ENCODE measurements at regions not wholly inside any gene's neighbourhood (a gene's known extent, or its start where the extent isn't known, plus 50 kb on each side); places are given as distances from the start of the nearest gene placed in this dataset.

GRCh38 chr16:61412562-61412961 lies 623.7 kb downstream of the CDH8 start:
- no peak overlapping the region for H3K4me2 ChIP-seq (ENCODE audit: unreplicated experiment)
- no peak for DNase-seq
- H3K4me3 ChIP-seq = no peak overlapping the region
- no peaks in the 10 kb centered on the region for H3K9me3 ChIP-seq (ENCODE audit: low read depth)
- in situ Hi-C loops (cut with MboI) = no loop called here
- no peaks in the 10 kb centered on the region for H3K4me1 ChIP-seq (ENCODE audit: insufficient read depth)
- no peak overlapping the region for H3K9ac ChIP-seq
- no peaks in the 10 kb centered on the region for H3K9me2 ChIP-seq (ENCODE audit: insufficient read depth)
- no peaks in the 10 kb centered on the region for H3F3A ChIP-seq (ENCODE audit: insufficient read depth)
- no peaks in the 10 kb centered on the region for H3K27me3 ChIP-seq (replicated peaks; ENCODE audit: insufficient read depth)
- no peak overlapping the region for H2AFZ ChIP-seq
- no peaks in the 10 kb centered on the region for H4K20me1 ChIP-seq (ENCODE audit: insufficient read depth)
- TF ChIP-seq EZH2phosphoT487 (IDR thresholded peaks at IDR 0.05; ENCODE audit: insufficient read depth, low read depth) (no peak), EZH2 (IDR thresholded peaks at IDR 0.05; ENCODE audit: insufficient read depth, poor library complexity, severe bottlenecking) (no peak)
- H3K79me2 ChIP-seq (ENCODE audit: insufficient read depth) = no peaks in the 10 kb centered on the region
- H3K27ac ChIP-seq = no peak overlapping the region
- H3K36me3 ChIP-seq (ENCODE audit: low read depth) = no peaks in the 10 kb centered on the region
- 26 to 39% methylated on average over 4 of the region's 4 CpGs for WGBS, 2 experiments (ENCODE audit: low coverage in 1 of 2, low lambda C conversion rate in 2 of 2, missing lambda C conversion rate in 2 of 2)

- H2AFZ ChIP-seq = no peak overlapping the region
- H3K4me1 ChIP-seq (ENCODE audit: insufficient read depth) = no peaks in the 10 kb centered on the region
- no peaks in the 10 kb centered on the region for H3F3A ChIP-seq (ENCODE audit: insufficient read depth)
- H3K9ac ChIP-seq = no peak overlapping the region
- H4K20me1 ChIP-seq (ENCODE audit: insufficient read depth) = no peaks in the 10 kb centered on the region
- in situ Hi-C loops (cut with MboI) = no loop called here
- no peak for DNase-seq
- TF ChIP-seq EZH2phosphoT487 (IDR thresholded peaks at IDR 0.05; ENCODE audit: insufficient read depth, low read depth) = no peak
- no peak for TF ChIP-seq EZH2 (IDR thresholded peaks at IDR 0.05; ENCODE audit: insufficient read depth, poor library complexity, severe bottlenecking)
- H3K27me3 ChIP-seq (replicated peaks; ENCODE audit: insufficient read depth) = no peaks in the 10 kb centered on the region
- H3K9me3 ChIP-seq (ENCODE audit: low read depth) = no peaks in the 10 kb centered on the region
- no peak overlapping the region for H3K4me3 ChIP-seq
- H3K4me2 ChIP-seq (ENCODE audit: unreplicated experiment) = no peak overlapping the region
- no peaks in the 10 kb centered on the region for H3K9me2 ChIP-seq (ENCODE audit: insufficient read depth)
- no peaks in the 10 kb centered on the region for H3K79me2 ChIP-seq (ENCODE audit: insufficient read depth)
- H3K27ac ChIP-seq = no peak overlapping the region
- H3K36me3 ChIP-seq (ENCODE audit: low read depth) = no peaks in the 10 kb centered on the region
These were observed 626.6 kb downstream of the CDH8 start for GRCh38 chr16:61409604-61410003.

GRCh38 chr16:61403386-61403785 lies 632.9 kb downstream of the CDH8 start:
- no peaks in the 10 kb centered on the region for H3K79me2 ChIP-seq (ENCODE audit: insufficient read depth)
- no peak for DNase-seq
- no peak overlapping the region for H3K9ac ChIP-seq
- no peaks in the 10 kb centered on the region for H3K36me3 ChIP-seq (ENCODE audit: low read depth)
- H3K27me3 ChIP-seq (replicated peaks; ENCODE audit: insufficient read depth) = no peaks in the 10 kb centered on the region
- 22 to 24% methylated on average over 4 of the region's 4 CpGs for WGBS, 2 experiments (ENCODE audit: low coverage in 1 of 2, low lambda C conversion rate in 2 of 2, missing lambda C conversion rate in 2 of 2)
- no peak overlapping the region for H3K4me2 ChIP-seq (ENCODE audit: unreplicated experiment)
- no peak overlapping the region for H2AFZ ChIP-seq
- H3K27ac ChIP-seq = no peak overlapping the region
- H3K9me2 ChIP-seq (ENCODE audit: insufficient read depth) = no peaks in the 10 kb centered on the region
- TF ChIP-seq EZH2phosphoT487 (IDR thresholded peaks at IDR 0.05; ENCODE audit: insufficient read depth, low read depth) (no peak), EZH2 (IDR thresholded peaks at IDR 0.05; ENCODE audit: insufficient read depth, poor library complexity, severe bottlenecking) (no peak)
- no peaks in the 10 kb centered on the region for H3F3A ChIP-seq (ENCODE audit: insufficient read depth)
- in situ Hi-C loops (cut with MboI) = no loop called here
- no peak overlapping the region for H3K4me3 ChIP-seq
- no peaks in the 10 kb centered on the region for H4K20me1 ChIP-seq (ENCODE audit: insufficient read depth)
- no peaks in the 10 kb centered on the region for H3K9me3 ChIP-seq (ENCODE audit: low read depth)
- no peaks in the 10 kb centered on the region for H3K4me1 ChIP-seq (ENCODE audit: insufficient read depth)

GRCh38 chr16:61391896-61392295 lies 644.3 kb downstream of the CDH8 start:
- H4K20me1 ChIP-seq (ENCODE audit: insufficient read depth) = no peaks in the 10 kb centered on the region
- no peaks in the 10 kb centered on the region for H3K9me3 ChIP-seq (ENCODE audit: low read depth)
- no peaks in the 10 kb centered on the region for H3K27me3 ChIP-seq (replicated peaks; ENCODE audit: insufficient read depth)
- H3K36me3 ChIP-seq (ENCODE audit: low read depth) = no peaks in the 10 kb centered on the region
- H3F3A ChIP-seq (ENCODE audit: insufficient read depth) = no peaks in the 10 kb centered on the region
- no peak for DNase-seq
- no peak overlapping the region for H3K4me3 ChIP-seq
- in situ Hi-C loops (cut with MboI) = no loop called here
- H2AFZ ChIP-seq = no peak overlapping the region
- H3K27ac ChIP-seq = no peak overlapping the region
- TF ChIP-seq EZH2 (IDR thresholded peaks at IDR 0.05; ENCODE audit: insufficient read depth, poor library complexity, severe bottlenecking) = no peak
- no peak for TF ChIP-seq EZH2phosphoT487 (IDR thresholded peaks at IDR 0.05; ENCODE audit: insufficient read depth, low read depth)
- H3K4me2 ChIP-seq (ENCODE audit: unreplicated experiment) = no peak overlapping the region
- WGBS, 2 experiments (ENCODE audit: low coverage in 1 of 2, low lambda C conversion rate in 2 of 2, missing lambda C conversion rate in 2 of 2) = 28 to 32% methylated on average over 4 of the region's 4 CpGs
- no peaks in the 10 kb centered on the region for H3K79me2 ChIP-seq (ENCODE audit: insufficient read depth)
- no peak overlapping the region for H3K9ac ChIP-seq
- H3K9me2 ChIP-seq (ENCODE audit: insufficient read depth) = no peaks in the 10 kb centered on the region
- H3K4me1 ChIP-seq (ENCODE audit: insufficient read depth) = no peaks in the 10 kb centered on the region

- Histone ChIP-seq H3K9me3 (ENCODE audit: low read depth) (no peaks in the 10 kb centered on the region), H3K9ac (no peak overlapping the region), H3K27ac (no peak overlapping the region), H3K9me2 (ENCODE audit: insufficient read depth) (no peaks in the 10 kb centered on the region), H4K20me1 (ENCODE audit: insufficient read depth) (no peaks in the 10 kb centered on the region), H3K4me3 (no peak overlapping the region), H2AFZ (no peak overlapping the region), H3K36me3 (ENCODE audit: low read depth) (no peaks in the 10 kb centered on the region), H3K79me2 (ENCODE audit: insufficient read depth) (no peaks in the 10 kb centered on the region), H3K4me2 (ENCODE audit: unreplicated experiment) (no peak overlapping the region), H3K4me1 (ENCODE audit: insufficient read depth) (no peaks in the 10 kb centered on the region), H3F3A (ENCODE audit: insufficient read depth) (no peaks in the 10 kb centered on the region), H3K27me3 (replicated peaks; ENCODE audit: insufficient read depth) (no peaks in the 10 kb centered on the region)
- WGBS, 2 experiments (ENCODE audit: low coverage in 1 of 2, low lambda C conversion rate in 2 of 2, missing lambda C conversion rate in 2 of 2) = 17 to 18% methylated on average over 4 of the region's 4 CpGs
- in situ Hi-C loops (cut with MboI) = no loop called here
- TF ChIP-seq EZH2phosphoT487 (IDR thresholded peaks at IDR 0.05; ENCODE audit: insufficient read depth, low read depth) (no peak), EZH2 (IDR thresholded peaks at IDR 0.05; ENCODE audit: insufficient read depth, poor library complexity, severe bottlenecking) (no peak)
- DNase-seq = no peak
These were observed 645.1 kb downstream of the CDH8 start for GRCh38 chr16:61390965-61391637.
